ENCODE measurements at regions not wholly inside any gene's neighbourhood (a gene's known extent, or its start where the extent isn't known, plus 50 kb on each side); places are given as distances from the start of the nearest gene placed in this dataset.
"Not testable (repeated sequence)": the region's sequence is repeated elsewhere in the genome, so short reads cannot be mapped to it uniquely, and the experiment has no call there.

GRCh38 chr5:57666582-57666981 is 184.0 kb upstream of the ACTBL2 start:
- DNase-seq (ENCODE audit: low spot score) = no peak

DNA sequence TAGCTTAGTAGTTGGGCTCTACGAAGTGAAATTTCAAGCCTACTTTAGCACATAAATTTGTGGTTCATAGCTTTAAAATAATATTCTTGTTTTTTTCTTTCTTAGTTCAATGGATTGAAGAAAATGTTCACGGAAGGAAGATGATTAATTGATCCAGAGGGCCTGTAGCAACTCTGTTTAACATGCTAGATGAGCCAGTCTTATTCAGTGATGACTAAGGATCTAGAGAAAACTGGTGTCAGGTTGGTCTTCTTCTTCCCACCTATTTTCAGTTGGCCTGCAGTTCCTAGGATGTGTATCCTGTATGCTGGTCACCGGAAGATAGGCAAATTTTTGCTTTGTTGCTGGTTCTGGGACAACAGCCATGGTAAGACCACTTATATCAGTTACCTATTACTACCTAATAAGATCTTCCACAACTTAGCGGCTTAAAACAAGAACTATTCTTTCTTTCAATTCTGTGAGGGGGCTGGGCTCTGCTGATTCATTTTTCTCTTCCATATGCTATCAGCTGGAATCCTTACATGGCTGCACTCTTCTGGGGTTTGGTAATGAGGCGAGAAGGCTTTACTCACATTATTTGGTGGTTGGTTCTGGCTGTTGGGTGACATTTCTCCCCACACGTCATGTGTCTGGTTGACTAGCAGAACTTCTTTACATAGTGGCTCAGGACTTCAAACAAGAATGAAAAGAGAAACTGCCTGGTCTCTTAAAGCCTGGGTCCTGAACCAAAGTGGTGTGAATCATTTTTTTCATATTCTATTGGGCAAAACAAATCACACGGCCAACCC is 182.7 kb upstream of the ACTBL2 start:
- no peak for DNase-seq (ENCODE audit: low spot score)

GRCh38 chr5:57664700-57665099 is 182.1 kb upstream of the ACTBL2 start:
- DNase-seq (ENCODE audit: low spot score) = no peak

DNA sequence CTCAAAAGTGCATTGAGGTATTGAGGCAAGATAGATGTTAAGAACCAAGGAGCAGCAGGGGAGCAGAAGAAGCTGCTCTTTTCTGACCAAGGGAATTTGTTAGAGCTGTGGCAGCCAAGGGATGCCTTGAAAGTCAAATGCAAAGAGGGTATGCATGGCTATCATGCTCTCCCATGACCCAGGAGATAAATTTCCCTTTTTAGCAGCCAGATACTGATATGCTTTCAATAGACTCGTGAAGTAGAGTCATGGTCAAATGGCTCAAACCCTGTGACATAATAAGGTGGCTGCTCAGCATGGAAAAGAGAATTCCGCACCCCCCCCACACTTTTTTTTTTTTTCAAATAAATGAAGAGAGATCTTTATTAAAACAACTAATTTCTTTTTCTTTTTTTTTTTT is 180.9 kb upstream of the ACTBL2 start:
- DNase-seq (ENCODE audit: low spot score) = no peak

DNA sequence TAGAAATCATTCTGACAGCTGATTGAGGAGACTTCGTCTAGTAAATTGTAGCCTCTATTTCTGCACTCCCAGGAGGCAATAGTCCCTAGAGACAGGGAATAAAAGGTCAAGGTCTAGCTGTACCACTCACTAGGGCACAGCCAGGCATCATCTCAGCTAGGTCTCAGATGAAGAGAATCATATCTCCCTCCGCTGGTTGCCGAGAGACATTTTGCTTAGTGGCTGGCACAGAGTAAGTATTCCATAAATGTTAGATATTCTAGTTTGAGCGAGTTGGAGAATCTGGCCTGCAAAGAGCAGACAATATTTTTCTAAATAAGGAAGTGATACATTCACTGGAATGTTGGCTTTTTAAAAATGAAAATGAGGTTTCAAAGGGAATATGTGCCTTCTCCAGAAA is 180.4 kb upstream of the ACTBL2 start:
- no peak for DNase-seq (ENCODE audit: low spot score)

DNA sequence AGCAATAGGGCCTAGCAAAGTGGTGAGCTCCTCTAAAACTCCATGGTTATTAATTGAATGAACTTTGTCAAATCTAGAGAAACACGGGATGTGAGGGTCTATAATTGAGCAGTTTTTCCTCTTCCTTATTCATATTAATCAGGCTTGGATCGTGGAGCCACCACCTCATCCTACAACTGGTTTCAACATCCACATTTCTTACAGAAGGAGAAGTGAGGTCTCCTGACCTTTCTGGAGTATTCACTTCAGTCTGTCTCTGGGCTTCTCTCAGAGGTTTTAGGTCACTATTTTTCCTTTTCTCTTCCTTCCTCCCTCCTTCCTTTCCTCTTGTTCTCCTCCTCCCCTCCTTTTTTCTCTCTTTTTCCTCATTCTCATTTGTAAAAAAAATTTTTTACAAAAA is 177.3 kb upstream of the ACTBL2 start:
- no peak for DNase-seq (ENCODE audit: low spot score)

DNA sequence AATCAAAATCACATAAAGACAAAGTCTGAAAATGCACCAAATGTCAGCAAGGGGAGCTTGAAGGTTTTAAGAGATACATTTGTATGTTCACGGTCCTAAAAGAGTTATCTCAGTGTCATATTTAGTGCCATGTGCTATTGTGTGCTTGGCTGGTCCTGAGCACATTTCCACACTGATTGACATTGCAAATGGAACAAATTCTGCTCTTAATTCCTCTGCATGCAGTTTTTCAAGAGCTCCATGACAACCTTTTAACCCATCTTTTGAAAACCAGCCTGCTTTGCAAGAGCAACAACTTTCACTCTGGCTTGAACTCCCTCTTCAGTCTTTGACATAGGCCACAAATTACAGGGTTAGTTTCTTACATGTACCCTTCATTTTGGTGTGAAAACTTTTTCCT is 175.4 kb upstream of the ACTBL2 start:
- no peak for DNase-seq (ENCODE audit: low spot score)

DNA sequence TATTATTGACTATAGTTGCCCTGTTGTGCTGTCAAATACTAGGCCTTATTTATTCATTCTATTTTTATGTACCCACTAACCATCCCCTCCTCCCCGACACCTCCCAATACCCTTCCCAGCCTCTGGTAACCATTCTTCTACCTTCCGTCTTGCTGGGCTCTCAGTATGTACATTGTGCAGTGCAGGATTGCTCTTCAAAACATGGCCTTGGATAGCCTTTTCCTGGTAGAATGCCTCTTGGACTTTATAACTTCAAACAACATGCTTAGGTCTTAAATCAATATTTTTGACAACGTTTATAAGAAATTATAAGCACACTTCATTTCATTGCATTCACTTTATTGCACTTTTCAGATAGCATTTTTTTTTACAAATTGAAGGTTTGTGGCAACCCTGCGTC is 172.6 kb upstream of the ACTBL2 start:
- no peak for DNase-seq (ENCODE audit: low spot score)

DNA sequence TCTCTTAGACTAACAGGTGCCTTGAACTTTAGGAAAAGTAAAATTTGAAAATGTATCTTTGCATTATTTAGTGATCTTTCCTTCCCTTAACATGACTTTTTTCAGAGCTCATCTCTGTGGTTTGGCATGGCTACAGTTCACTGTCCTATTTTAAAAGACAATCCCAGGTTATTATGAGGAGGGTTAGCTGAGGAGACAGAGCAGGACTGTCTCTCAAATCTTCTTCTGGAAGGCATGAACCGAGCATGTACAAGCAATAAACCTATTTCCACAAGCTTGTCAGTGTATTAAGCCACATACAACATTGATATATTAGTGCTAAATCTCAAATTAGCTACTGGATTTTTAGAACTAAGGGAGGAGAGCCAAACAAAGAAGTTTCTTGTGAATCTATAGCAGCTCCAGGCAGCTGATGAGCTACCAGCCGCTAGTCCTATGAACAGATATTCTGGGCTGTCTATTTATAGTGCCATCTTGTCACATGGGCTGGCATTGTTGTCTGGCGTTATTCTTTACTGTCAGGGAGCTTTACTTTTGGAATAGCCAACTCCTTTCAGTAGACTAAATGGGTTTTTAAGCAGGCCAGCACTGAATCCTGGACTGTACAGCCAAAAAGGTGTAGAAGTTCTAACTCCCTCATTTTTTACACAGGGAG is 171.2 kb upstream of the ACTBL2 start:
- DNase-seq (ENCODE audit: low spot score) = no peak

- no peak for DNase-seq (ENCODE audit: low spot score)
Measured at GRCh38 chr5:57651127-57651526, 168.5 kb upstream of the ACTBL2 start.

DNA sequence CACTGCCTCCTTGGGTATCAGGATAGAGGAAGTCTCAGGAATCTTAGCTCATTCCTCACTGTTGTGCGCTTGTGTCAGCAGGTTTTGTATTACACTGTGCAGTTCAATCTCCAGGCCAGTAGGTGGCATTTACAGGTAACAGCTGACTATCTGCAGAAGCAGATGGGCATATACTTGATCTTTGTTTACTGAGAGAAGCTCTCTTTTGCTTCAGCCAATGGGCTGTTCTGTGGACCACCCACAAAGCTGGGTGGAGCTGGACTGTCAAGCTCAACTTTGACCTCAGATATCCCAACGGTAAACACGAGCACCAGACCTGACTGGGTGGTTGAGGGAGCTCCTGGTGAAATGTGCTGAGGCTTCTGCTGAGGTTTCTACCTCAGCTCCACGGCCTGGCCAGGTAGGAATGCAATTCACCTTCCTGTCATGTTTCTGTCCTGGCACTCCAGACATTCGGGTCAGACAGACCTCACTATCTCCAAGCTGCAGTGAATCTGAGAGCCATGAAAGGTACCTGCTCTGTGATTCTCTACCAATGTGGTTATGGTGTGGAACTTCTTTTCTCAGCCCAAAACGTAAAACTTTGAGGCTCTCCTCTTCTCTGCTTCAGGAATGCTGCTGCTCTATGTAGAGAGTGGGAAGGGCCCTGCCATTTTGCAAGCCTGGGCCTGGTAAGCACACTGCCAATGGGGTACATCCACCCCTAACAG is 167.9 kb upstream of the ACTBL2 start:
- peak; percentile 9 for DNase-seq (ENCODE audit: low spot score)

GRCh38 chr5:57642698-57643097 is 160.1 kb upstream of the ACTBL2 start:
- DNase-seq (ENCODE audit: low spot score) = no peak

- no peak for DNase-seq (ENCODE audit: low spot score)
Measured at GRCh38 chr5:57642066-57642465, 159.5 kb upstream of the ACTBL2 start.

- DNase-seq (ENCODE audit: low spot score) = no peak
Measured at GRCh38 chr5:57635146-57635777, 152.7 kb upstream of the ACTBL2 start.

DNA sequence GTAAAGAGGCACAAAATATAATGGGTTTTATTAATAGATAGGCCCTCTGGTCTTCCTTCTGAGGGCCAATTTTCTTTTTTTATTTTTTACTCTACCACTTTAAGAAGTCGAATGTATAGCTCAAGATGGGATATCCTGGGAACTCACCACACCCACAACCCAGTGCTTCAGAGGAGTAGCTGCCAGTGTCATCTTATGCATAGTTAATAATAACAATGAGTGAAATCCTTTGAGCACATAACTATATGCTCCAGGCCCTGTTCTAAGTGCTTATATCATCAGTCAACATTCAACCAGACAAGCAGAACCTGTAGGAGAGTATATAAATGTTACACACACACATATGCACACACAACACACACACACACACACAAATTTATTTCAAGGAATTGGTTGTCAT is 150.3 kb upstream of the ACTBL2 start:
- DNase-seq (ENCODE audit: low spot score) = no peak

- not testable (repeated sequence) for DNase-seq (ENCODE audit: low spot score)
Measured at GRCh38 chr5:57631139-57631538, 148.5 kb upstream of the ACTBL2 start.

- DNase-seq (ENCODE audit: low spot score) = no peak
Measured at GRCh38 chr5:57627661-57628060, 145.1 kb upstream of the ACTBL2 start.

- no peak for DNase-seq (ENCODE audit: low spot score)
Measured at GRCh38 chr5:57626703-57627102, 144.1 kb upstream of the ACTBL2 start.

GRCh38 chr5:57621624-57622023 is 139.0 kb upstream of the ACTBL2 start:
- no peak for DNase-seq (ENCODE audit: low spot score)

DNA sequence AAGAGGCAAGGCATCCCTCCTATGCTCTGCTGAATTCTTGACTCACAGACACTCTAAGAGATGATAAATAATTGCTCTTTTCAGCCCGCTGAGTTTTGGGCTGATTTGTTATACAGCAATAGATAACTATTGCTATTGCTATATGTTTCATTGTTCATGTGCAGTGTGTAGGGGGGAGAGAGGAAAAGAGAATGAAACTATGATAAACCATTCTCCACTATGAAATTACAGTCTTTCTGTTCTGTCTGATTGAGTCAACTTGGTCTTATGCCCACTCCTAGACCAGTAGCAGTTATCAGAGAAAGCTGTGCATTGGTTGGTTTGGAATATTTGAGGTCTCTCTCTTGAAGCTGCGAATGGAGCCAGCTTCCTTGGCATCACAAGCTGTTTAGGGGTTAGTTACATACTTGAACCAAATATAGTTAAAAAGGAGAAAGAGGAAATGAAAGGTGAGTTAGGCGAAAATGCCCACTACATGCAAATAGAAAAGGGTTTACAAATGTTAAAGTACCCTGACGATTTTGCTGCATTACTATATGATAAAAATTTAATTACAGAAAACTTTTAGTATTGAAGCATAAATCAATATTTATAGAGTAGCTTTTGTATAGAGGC is 136.3 kb upstream of the ACTBL2 start:
- DNase-seq (ENCODE audit: low spot score) = no peak

GRCh38 chr5:57613741-57614140 is 131.1 kb upstream of the ACTBL2 start:
- no peak for DNase-seq (ENCODE audit: low spot score)

GRCh38 chr5:57611177-57611576 is 128.6 kb upstream of the ACTBL2 start:
- DNase-seq (ENCODE audit: low spot score) = no peak
